ENCODE measurements at regions not wholly inside any gene's neighbourhood (a gene's known extent, or its start where the extent isn't known, plus 50 kb on each side); places are given as distances from the start of the nearest gene placed in this dataset.

DNA sequence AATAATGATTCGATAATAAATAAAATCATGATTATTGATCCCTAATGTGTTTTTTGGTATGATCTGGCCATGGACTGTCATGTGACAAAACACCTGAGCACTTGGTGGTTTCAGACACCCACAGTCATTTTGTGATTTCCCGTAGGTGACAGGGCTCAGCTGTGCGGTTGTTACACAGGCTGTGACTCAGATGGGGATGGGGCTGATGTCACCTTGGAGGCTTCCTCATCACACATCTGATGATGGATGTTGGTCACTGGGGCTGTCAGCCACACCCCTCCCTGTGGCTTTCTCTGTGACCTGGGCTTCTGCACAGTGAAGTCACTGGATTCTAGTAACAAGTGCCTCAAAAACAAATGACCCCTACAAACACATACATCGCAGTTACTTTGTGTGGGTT lies 995.1 kb downstream of the BRD1 start:
- TF ChIP-seq ZNF175 (tag by site-specific recombination; IDR thresholded peaks at IDR 0.05) = no peak
- TF ChIP-seq, protein P1, sequence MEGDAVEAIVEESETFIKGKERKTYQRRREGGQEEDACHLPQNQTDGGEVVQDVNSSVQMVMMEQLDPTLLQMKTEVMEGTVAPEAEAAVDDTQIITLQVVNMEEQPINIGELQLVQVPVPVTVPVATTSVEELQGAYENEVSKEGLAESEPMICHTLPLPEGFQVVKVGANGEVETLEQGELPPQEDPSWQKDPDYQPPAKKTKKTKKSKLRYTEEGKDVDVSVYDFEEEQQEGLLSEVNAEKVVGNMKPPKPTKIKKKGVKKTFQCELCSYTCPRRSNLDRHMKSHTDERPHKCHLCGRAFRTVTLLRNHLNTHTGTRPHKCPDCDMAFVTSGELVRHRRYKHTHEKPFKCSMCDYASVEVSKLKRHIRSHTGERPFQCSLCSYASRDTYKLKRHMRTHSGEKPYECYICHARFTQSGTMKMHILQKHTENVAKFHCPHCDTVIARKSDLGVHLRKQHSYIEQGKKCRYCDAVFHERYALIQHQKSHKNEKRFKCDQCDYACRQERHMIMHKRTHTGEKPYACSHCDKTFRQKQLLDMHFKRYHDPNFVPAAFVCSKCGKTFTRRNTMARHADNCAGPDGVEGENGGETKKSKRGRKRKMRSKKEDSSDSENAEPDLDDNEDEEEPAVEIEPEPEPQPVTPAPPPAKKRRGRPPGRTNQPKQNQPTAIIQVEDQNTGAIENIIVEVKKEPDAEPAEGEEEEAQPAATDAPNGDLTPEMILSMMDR (tag by site-specific recombination; IDR thresholded peaks at IDR 0.05) = no peak
- TF ChIP-seq ZNF2 (tag by site-specific recombination; IDR thresholded peaks at IDR 0.05) = no peak
- TF ChIP-seq ZBTB20 (tag by site-specific recombination; IDR thresholded peaks at IDR 0.05) = no peak
- TF ChIP-seq ZNF624 (tag by site-specific recombination; IDR thresholded peaks at IDR 0.05) = no peak
- TF ChIP-seq ZNF302 (tag by site-specific recombination; IDR thresholded peaks at IDR 0.05; ENCODE audit: low read depth) = no peak
- TF ChIP-seq ZBTB8A (tag by site-specific recombination; IDR thresholded peaks at IDR 0.05) = no peak
- TF ChIP-seq ZNF112 (tag by site-specific recombination; IDR thresholded peaks at IDR 0.05) = no peak
- TF ChIP-seq, protein P2, sequence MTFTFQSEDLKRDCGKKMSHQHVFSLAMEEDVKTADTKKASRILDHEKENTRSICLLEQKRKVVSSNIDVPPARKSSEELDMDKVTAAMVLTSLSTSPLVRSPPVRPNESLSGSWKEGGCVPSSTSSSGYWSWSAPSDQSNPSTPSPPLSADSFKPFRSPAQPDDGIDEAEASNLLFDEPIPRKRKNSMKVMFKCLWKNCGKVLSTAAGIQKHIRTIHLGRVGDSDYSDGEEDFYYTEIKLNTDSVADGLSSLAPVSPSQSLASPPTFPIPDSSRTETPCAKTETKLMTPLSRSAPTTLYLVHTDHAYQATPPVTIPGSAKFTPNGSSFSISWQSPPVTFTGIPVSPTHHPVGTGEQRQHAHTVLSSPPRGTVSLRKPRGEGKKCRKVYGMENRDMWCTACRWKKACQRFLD (tag by site-specific recombination; IDR thresholded peaks at IDR 0.05) = no peak
- TF ChIP-seq SALL2 (tag by site-specific recombination; IDR thresholded peaks at IDR 0.05; ENCODE audit: borderline replicate concordance) = no peak
- no peak for TF ChIP-seq ZNF561 (tag by site-specific recombination; IDR thresholded peaks at IDR 0.05; ENCODE audit: borderline replicate concordance)
